Embryonic facial prominence (tissue), 1 donor: ENCODE measurements at regions not wholly inside any gene's neighbourhood (a gene's known extent, or its start where the extent isn't known, plus 50 kb on each side); places are given as distances from the start of the nearest gene placed in this dataset.

ENCODE experiments used
- DNase-seq: peaks from one replicate; pipeline ENCODE4 v3.0.0-alpha.2; 2016; ENCODE audit errors: extremely low spot score

DNA sequence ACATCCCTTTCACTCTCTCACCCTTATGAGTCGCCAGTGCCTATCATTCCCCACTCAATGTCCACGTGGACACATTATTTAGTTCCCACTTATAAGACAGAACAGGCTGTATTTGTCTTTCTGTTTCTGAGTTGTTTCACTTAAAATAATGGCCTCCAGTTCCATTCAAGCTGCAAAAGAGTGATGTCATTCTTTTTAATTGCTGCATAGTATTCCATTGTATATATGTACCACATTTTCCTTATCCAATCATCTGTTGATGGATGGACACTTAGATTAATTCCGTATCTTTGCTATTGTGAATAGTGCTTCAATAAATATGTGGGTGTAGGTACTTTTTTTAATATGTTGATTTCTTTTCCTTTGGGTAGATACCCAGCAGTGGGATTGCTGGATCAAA, 79.1 kb downstream of the ZNF365 start:
- no peak for DNase-seq

DNA sequence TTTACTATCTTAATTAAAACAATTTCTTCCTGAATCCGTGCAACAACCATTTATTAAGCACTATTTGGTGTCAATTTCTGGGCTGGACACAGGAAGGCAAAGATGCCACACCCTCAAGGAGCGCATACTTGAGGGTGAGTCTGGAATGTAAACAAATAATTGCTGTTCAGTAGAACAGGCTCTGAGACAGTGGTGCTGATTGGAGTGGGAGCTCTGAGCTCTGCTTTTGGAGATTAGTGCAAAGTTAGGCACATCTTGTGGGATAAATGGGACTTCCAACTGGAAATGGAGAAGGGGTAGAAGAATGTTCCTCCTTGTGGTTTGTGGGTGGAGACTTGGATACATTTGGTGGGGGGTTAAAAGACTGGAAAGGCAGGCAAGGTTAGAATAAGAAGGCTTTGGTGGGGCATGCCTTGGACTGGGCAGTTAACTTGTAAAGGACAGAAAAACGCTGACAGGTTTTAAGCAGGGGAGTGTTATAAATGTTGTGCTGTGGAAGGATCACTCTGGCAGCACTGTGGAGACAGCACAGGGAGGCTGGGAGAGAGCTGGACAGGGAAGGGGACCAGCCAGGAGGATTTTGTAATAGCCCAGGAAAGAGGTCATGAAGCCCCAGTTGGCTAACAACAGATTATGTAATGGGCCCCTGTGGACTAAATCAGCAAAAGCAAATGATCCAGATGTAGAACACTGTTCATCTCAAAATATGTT, 80.7 kb downstream of the ZNF365 start:
- DNase-seq, result no peak

DNA sequence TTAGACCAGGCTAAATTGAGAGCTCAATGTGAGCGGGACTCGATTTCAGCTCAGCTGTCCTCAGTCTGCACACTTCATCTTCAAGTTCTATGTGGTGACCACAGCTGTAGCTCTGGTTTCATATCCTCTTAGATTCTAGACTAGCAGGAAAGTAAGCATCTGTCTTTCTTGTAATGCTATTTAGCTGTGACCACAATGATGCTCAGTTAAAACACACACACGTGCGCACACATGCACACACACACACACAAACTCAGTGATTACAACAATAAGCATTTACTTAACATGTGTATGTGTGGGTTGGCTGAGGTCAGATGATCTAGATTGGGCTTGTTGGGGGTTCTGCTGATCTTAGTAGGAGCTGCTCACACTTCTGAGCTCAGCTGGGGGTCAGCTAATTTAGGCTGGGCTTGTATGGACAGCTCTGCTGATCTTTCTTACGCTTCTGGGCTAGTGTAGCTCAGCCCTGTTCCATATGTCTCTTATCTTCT, 82.5 kb downstream of the ZNF365 start:
- DNase-seq, result no peak

DNA sequence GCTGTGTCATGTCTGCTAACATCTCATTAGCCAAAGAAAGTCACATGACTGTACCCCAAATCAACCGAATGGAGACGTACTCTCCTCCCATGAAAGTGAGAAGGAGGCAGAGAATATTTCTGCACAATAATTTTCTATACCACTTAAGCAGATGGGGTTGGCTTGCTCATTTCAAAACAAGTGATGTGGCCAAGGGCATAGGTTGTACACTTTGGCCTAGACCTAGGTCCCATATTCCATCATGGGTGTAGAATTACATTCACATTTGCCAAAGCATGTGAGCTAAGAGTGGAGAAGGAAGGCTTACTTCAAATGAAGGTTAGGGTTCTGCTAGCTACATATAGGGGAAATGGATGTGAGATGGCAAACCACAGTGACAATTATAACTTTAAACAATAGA, 83.0 kb downstream of the ZNF365 start:
- DNase-seq, result no peak

DNA sequence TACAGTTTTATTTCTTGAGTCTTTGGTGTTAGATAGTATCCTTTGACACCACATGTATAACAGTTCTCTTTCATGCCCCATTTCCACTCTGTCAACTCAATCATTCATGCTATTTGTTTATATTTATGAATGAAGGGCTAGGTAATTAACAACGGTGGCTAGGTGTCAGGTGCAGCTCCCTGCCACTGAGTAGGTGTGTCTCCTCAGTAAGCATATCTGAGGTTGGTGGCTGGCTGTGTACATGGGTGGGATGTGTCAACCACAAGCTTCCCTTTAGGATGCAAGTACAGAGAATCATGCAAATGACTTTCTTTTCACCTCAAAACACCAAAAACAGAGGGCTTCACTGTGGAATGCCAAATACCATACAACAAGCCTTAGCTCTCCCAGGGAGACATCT, 83.4 kb downstream of the ZNF365 start:
- no peak for DNase-seq

DNA sequence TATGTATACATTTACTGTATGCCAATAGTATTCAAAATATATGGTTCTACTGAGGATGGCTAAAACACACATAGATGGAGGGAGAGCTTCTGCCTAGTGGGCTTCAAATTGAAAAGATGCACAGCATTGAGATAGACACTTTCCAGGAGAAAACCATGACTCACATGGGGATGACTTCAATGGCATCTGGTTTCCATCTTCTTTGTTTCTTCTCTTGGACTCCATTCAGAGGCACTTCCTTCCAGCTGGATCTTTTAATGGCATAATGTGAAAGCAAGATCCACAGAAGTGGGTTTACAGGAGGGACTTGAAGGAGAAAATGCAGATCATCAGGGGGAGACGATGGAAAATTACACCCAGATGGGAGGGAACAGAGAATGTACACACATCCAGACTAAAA, 84.9 kb downstream of the ZNF365 start:
- DNase-seq, result no peak

DNA sequence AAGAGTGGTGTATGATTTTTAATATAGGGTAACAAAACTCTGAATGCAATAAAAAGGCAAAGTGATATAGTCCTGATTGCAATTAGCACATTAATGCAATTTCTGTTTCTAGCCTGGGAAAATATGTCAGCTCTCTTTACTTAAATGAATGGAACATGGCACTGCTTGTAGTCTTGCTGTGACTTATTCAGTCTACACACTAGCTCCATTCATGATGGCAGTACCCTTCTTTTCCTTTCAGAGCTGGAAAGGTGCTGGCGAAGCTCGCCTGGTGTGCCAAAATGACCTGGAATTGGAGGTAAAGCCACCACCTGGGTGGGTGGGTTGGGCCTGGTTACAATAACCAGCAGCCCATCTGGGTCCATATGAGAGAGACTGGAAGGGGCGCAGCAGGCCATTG, 85.3 kb downstream of the ZNF365 start:
- no peak for DNase-seq

DNA sequence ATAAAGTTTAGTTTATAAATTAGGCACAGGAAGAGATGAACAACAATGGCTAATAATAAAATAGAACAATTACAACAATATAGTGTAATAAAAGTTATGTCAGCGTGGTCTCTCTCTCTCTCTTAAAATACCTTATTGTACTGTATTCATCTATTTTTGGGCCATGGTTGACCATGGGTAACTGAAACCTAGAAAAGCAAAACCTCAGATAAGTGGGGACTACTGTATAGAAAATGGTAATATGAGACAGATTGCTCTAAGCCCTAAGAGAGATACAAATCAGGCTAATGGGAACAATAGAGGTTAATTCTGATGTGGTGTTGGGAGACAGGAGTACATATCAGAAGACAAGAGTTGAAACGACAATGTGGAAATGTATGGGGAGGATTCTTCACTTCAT, 86.2 kb downstream of the ZNF365 start:
- no peak for DNase-seq

DNA sequence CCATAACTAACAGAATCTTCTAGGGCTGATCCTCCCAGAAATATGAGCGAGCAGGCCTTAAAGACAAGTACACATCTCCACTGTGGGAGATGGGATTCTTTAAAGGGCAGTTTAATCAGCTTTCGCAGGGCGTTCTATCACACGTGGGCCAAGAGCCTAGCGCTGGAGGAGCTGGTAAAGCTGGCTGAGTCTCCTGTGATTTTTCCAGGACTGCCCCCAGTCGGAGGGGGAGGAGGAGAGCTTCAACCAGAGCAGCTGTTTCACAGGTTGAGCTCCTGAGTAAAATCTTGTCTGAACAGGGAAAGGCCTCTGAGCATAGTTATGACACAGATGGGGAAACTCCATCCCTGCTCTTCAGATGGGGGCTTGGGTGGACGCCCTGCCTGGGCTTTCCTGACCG, 87.0 kb downstream of the ZNF365 start:
- no peak for DNase-seq

DNA sequence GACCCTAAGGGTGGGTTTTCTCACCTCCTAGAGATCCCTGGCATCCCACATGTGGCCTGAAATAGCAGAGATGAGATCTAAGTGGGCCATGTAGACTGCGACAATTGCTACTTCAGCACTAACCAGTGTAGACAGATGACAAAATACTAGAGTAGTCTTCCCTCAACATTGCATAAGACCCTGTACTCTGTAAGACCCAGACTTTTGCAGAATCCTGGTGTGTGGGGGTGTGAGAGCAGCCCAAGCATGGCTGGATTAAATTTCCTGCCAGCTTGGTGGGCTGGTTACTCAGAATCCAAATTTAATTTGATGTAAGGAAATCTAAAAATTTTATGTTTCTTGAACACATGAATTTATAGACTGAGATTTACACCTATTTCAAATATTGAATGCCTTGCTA, 88.3 kb downstream of the ZNF365 start:
- DNase-seq, result no peak

DNA sequence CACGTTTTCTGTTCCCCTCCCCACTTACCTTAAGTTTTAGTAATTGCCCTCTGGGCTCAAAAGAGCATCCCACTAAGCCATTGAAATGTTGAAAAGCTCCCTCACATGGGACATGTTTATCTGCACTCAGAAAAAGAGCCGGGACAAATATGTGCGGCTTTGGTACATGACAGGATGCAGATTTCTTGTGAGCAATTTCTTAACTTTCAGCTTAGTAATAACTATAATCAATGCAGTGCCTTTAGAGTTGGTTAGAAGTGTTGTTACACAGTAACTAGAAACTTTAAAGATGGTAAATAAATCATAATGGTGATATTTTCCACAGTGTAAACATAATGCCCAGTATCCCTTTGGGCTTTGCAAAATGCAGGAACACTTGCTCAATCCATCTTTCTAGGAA, 89.2 kb downstream of the ZNF365 start:
- no peak for DNase-seq

DNA sequence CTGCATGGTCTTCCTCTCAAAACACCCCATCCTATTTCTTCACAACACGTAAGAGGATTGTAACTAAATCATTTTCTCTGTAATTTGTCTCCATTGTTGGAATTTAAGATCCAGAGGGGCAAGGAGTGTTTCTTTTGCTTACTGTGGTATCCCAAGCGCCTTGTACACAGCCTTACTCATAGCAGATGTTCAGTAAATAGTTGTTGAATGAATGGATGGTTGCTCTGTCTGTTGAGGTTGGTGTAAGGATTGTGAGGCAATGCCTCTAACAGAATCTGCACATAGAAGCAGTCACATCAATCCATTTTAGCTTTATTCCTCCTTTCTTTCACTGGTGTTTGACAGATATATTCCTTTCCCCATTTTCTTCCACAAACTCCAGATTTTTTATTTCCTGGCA, 90.1 kb downstream of the ZNF365 start:
- no peak for DNase-seq

DNA sequence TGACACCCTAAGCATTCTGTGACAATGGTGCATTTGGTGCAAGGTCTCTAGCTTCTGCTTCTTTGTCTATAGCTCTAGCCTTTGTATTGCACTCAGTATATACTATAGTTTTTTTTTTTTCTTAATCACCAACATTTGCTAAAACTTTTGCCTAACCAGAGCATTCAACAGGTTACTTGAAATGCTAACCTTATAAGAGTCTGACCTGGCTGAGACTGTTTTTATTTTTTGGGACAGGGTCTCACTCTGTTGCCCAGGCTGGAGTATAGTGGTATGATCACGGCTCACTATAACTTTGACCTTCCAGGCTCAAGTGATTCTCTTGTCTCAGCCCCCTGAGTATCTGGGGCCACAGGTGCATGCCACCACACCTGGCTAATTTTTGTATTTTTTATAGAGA, 92.4 kb downstream of the ZNF365 start:
- no peak for DNase-seq

DNA sequence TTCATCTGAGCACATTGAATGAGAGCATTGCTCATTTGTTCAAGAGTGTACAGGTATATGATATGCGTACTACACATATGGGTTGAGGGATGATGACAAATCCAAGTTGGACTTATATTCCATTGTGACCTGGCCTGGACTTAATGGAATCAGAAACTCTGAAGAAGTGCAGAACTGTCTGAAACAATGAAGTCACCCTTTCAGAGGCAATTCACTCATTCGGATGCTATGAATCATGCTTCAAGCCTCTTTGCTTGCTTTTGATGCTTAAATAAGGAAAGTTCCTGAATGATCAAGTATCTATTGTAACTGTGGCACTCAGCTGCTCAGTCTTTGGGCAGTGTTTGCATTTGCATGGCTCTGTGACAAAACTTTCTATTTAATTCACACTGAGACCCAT, 93.4 kb downstream of the ZNF365 start:
- DNase-seq, result no peak

DNA sequence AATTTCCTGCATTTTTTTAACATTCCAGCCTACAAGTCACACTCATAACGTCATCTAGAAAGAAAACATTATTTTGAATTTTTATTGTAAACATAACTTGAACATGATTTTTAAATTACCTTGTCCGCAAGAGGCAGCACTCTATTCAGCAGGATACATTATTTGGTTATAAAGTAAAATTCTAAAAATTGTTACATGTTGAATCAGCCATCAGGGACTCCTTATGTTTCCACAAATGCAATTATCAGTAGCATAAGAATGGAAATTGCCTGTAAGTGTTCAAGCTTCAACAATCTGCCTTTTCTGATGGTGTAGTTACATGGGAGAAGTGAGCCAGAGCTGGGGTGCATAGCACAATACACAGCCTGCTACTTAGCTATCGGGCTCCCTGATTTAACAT, 97.5 kb downstream of the ZNF365 start:
- no peak for DNase-seq

DNA sequence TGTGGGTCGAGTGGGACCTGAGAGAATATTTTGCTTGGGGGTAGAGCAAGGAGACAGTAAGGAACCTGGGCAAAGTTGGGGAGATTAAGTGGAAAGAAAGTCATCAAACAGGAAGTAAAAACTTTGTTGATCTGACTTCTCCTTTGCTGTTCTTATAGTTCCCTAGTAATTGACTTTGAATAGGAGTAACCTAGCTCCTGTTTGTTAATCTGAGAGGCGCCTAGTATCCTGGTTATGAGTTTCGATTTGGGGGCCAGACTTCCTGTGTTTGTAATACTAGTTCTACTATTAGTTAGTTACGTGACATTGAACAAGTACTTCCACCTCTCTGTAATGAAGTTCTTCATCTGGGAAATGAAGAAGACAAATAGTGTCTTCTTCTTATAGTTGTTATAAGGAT, 99.1 kb downstream of the ZNF365 start:
- DNase-seq, result no peak

DNA sequence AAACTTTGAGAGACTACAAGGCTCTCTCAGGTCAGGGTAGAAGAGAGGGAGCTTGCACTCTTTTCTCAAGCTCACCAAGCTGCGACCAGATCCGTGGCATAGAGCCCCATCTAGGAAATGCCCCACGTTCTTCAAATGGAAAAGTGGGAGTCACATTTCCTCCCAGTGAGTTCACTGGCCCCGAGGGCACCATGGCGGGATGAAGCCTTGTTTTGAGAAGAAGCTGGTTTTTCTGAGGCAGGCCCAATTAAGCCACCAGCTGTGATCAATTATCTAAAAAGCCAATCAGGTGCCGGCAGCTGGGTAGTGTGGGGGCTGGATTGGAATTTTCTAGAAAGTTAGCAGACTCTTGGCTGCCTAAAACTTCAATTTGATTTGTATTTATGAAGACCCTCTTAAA, 101.4 kb downstream of the ZNF365 start:
- DNase-seq, result no peak

DNA sequence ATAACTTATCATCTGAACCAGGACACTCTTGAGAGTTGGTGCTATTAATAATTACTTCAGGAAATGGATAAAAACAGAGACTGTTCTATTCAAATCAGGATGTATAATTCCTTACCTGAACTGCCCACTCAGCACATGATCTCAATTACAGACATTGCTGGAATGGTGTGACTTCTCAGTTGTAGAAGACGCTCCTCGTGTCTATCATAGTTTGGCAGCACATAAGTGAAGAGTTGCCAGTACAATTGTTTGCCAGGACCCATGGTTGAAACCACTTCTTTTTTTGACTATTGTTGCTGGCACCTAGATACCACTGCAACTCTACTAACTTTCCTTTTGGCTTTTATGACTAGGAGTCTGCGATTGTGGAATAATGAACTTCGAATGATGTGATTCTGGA, 105.4 kb downstream of the ZNF365 start:
- no peak for DNase-seq

DNA sequence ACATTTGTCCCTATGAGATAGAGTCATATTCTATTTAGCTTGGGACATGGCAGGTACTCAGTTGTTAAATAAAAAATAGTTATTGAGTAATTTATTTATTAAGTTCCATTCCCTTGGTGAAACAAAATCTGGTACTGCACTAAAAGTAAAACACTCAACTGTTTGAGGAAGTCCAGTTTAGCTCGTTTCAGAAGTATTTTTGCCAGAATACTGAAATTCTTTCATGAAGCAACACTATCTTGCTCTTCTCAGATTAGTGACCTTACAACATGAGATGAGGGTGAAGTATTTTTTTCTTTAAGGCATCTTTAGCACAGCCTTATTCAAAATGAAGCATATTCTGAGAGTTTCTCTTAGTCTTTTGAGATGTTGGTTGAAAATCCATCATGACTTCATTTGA, 106.0 kb downstream of the ZNF365 start:
- no peak for DNase-seq

DNA sequence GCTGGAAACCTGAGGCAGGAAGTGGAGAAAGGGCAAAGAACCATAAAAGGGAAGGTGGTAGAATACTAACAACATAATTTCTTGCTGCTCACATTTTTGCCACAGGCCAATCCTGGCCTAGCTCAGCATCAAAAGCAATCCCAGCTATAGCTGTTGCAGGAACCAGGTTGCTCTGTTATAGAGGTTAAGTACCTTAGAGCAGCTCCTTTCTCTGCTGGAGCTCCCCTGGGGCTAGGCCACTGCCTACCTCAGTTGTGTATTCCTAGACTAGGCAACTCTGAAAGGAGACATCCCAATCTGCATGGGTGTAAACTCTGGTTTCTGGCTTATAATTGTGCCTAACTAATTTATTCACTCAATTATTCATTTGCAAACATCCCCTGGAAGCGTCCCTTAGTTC, 108.4 kb downstream of the ZNF365 start:
- no peak for DNase-seq

DNA sequence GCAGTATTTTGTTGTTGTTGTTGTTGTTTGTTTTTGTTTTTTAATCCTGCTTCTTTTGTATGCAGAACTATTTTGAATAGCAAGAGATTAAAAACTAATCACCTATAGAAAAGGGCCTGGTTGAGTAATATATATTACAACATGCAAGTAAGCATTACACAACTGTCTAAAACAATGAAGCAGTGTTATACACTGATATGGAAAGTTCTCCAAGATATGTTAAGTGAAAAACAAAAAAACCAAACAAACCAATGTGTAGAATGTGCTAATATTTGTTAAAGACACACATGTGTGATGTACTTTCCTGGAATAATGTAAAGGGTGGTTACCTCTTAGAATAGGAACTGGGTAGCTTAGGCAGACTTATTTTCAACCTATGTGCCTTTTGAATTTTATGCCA, 117.4 kb downstream of the ZNF365 start:
- DNase-seq, result no peak

DNA sequence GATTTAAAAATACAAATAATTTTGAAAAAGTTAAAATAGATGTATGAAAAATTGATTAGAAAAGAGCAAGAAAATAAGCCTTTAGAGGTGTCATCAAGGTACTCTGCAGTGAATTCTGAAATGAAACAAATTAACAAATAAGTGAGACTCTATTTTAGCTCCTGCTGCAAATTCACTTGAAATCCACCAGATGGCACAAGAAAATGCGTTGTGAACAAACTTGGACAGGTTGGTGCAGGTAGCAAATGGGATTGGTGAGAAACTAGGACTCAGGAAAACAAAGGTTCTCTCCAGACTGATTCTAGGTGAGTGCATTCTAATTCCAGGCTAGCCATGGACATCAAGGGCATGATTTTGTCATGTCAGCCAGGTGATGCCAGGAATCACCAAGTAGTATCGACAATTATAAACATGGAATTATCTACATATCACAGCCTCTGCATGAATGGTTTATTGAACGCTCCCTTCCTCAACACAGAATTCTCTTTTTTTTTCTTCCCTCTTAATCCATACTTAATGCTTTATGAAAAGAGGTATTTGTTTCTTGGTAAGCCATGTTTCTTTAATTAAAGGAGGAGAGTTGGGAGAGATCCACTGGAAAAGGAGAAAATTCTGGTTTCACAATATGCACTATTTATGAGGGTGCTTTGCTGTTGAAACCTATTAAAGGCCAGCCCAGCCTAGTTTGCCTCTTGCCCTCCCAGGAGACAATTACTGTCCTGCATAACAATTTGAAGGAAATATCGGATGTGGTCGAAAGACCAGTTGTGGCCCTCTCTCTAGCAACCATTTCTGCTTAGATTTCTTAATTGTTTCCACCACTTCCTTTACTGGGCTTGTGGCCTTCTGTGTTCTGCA, 118.1 kb downstream of the ZNF365 start:
- no peak for DNase-seq

DNA sequence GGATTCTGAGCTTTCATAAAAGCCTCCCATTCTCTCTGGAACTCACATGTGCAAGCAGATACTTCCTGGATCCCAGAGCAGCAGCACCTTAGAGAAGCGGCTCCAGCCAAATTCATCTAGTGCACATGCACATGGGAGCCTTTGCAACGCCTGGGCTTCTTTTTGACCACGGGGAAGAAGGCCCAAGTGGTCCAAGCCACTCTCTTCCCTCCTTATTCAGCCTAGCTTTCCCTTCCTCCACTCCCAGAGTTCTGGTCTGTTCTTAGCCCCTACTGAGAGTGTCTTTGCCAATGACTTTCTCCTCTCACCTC, 118.7 kb downstream of the ZNF365 start:
- DNase-seq, result no peak

DNA sequence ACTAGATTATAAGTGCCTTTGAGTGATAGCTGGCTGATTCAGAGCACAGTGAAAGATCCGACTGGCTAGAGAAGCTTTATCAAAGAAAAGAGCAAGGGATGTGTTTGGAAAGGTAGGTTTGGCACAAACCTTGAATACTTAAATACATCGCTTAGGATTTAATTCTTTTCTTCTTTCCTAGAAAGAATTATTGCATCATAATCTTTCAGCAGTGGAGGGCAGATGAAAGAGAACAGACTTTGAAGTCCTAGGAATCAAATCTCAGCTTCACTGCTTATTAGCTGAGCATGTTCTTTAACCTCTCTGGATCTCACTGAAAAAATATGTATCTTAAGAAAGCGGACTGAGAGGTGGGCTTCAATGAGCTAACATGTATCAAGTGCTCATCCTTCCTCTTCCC, 122.8 kb downstream of the ZNF365 start:
- no peak for DNase-seq
